ENCODE measurements at regions not wholly inside any gene's neighbourhood (a gene's known extent, or its start where the extent isn't known, plus 50 kb on each side); places are given as distances from the start of the nearest gene placed in this dataset.

DNA sequence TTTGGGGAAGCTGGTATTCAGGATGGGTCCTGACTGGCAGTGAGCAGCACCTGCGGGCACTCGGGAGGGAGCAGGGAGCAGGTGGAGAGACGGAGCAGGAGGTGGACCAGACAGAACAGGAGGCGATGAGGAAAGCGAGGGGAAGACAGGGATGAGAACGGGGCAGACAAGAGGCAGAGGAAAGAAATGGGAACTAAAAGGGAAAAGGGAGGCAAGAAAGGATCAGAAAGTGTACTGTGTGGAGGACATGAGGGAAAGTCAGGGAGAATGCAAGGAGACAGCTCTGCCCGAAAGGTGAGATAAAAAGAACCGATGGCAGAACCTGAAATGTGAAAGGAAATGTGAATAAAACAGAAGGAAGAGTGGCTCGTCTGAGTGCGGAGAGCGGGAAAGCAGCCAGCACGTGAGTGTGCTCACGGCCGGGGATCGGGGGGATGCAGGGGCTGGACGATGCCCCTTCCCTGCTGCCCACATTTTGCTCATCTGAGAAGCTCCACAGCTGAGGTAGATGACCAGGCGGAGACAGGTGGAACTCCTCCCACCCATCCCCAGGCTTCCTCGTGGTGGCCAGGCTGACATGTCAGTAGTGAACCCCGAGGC, 494.4 kb upstream of the B3GAT1 start:
- TF ChIP-seq CTCF (conservative IDR thresholded peaks at IDR 0.05; ENCODE audit: low read length) (no peak), EZH2phosphoT487 (IDR thresholded peaks at IDR 0.05; ENCODE audit: borderline replicate concordance) (no peak)

Data from Loucy (cell line).